Mammary epithelial cell (primary cell): ENCODE measurements at regions not wholly inside any gene's neighbourhood (a gene's known extent, or its start where the extent isn't known, plus 50 kb on each side); places are given as distances from the start of the nearest gene placed in this dataset.
"Not testable (repeated sequence)": the region's sequence is repeated elsewhere in the genome, so short reads cannot be mapped to it uniquely, and the experiment has no call there.

ENCODE experiments used
- EZH2 ChIP-seq: IDR thresholded peaks from 2 replicates; pipeline ENCODE4 v1.6.1; 2012; ENCODE audit warnings: low read length, inconsistent platforms, borderline replicate concordance
- TF ChIP-seq, protein P1 (sequence below), 2 donors: IDR thresholded peaks in 1 of 2; conservative IDR thresholded peaks in 1 of 2; 2 replicates each; pipeline ENCODE4 v1.5.1; 2011 to 2012; ENCODE audit warnings: inconsistent platforms in 2 of 2, low read length in 2 of 2, mild to moderate bottlenecking in 2 of 2, control low read depth in 1 of 2, low read depth in 1 of 2; ENCODE audit not compliant: insufficient read depth in 1 of 2; ENCODE audit errors: extremely low read depth in 1 of 2

GRCh38 chr13:52303098-52303497 is 102.9 kb downstream of the THSD1 start:
- TF ChIP-seq, protein P1, sequence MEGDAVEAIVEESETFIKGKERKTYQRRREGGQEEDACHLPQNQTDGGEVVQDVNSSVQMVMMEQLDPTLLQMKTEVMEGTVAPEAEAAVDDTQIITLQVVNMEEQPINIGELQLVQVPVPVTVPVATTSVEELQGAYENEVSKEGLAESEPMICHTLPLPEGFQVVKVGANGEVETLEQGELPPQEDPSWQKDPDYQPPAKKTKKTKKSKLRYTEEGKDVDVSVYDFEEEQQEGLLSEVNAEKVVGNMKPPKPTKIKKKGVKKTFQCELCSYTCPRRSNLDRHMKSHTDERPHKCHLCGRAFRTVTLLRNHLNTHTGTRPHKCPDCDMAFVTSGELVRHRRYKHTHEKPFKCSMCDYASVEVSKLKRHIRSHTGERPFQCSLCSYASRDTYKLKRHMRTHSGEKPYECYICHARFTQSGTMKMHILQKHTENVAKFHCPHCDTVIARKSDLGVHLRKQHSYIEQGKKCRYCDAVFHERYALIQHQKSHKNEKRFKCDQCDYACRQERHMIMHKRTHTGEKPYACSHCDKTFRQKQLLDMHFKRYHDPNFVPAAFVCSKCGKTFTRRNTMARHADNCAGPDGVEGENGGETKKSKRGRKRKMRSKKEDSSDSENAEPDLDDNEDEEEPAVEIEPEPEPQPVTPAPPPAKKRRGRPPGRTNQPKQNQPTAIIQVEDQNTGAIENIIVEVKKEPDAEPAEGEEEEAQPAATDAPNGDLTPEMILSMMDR (conservative IDR thresholded peaks at IDR 0.05 in 1 of 2, IDR thresholded peaks at IDR 0.05 in 1 of 2; ENCODE audit: extremely low read depth in 1 of 2, insufficient read depth in 1 of 2, low read depth in 1 of 2, low read length in 2 of 2): not testable (repeated sequence)
- not testable (repeated sequence) for TF ChIP-seq EZH2
